PFSK-1 (cell line): ENCODE measurements at regions not wholly inside any gene's neighbourhood (a gene's known extent, or its start where the extent isn't known, plus 50 kb on each side); places are given as distances from the start of the nearest gene placed in this dataset.

Experiments used
- FOXP2 ChIP-seq: optimal IDR thresholded peaks from 2 replicates; pipeline ENCODE3; 2011; ENCODE audit warnings: borderline replicate concordance, control low read depth, inconsistent platforms; ENCODE audit not compliant: insufficient read depth; ENCODE audit errors: extremely low read length, extremely low read depth
- POLR2AphosphoS5 ChIP-seq: IDR thresholded peaks from 2 replicates; pipeline ENCODE4 v1.6.1; 2012; ENCODE audit warnings: low read depth, mild to moderate bottlenecking, control low read depth, low read length, moderate library complexity
- REST ChIP-seq, 2 experiments: IDR thresholded peaks; 2 replicates each; pipeline versions ENCODE4 v1.6.1 to v1.8.0; 2011 to 2012; ENCODE audit warnings: low read depth in 2 of 2, low read length in 2 of 2, control low read depth in 1 of 2, inconsistent platforms in 1 of 2, mild to moderate bottlenecking in 1 of 2, moderate library complexity in 1 of 2; ENCODE audit not compliant: insufficient read depth in 1 of 2
- SIN3A ChIP-seq: IDR thresholded peaks from 2 replicates; pipeline ENCODE4 v1.6.1; 2012; ENCODE audit warnings: mild to moderate bottlenecking, low read length, moderate library complexity, borderline replicate concordance; ENCODE audit not compliant: insufficient read depth
- TAF1 ChIP-seq: IDR thresholded peaks from 2 replicates; pipeline ENCODE4 v1.6.1; 2012; ENCODE audit warnings: low read length, control low read depth, borderline replicate concordance; ENCODE audit not compliant: insufficient read depth

GRCh38 chr2:200026332-200027230 is 71.2 kb downstream of the MAIP1 start:
- TF ChIP-seq SIN3A (no peak), TAF1 (no peak), POLR2AphosphoS5 (no peak), FOXP2 (no peak), REST (IDR thresholded peaks at IDR 0.05; ENCODE audit: insufficient read depth in 1 of 2, low read depth in 2 of 2, low read length in 2 of 2) (no peak)

- TF ChIP-seq POLR2AphosphoS5: no peak
- no peak for TF ChIP-seq SIN3A
- no peak for TF ChIP-seq REST (IDR thresholded peaks at IDR 0.05; ENCODE audit: insufficient read depth in 1 of 2, low read depth in 2 of 2, low read length in 2 of 2)
- no peak for TF ChIP-seq FOXP2
- TF ChIP-seq TAF1: no peak
These were observed 73.6 kb downstream of the MAIP1 start for GRCh38 chr2:200028998-200029397.

GRCh38 chr2:200032895-200033294 is 77.5 kb downstream of the MAIP1 start:
- TF ChIP-seq REST (IDR thresholded peaks at IDR 0.05; ENCODE audit: insufficient read depth in 1 of 2, low read depth in 2 of 2, low read length in 2 of 2): no peak
- no peak for TF ChIP-seq FOXP2
- TF ChIP-seq POLR2AphosphoS5: no peak
- no peak for TF ChIP-seq TAF1
- no peak for TF ChIP-seq SIN3A

- TF ChIP-seq SIN3A: no peak
These were observed 78.5 kb downstream of the MAIP1 start for GRCh38 chr2:200033929-200034328.

GRCh38 chr2:200034816-200035215 is 79.4 kb downstream of the MAIP1 start:
- no peak for TF ChIP-seq FOXP2
- TF ChIP-seq SIN3A: no peak
- no peak for TF ChIP-seq TAF1
- no peak for TF ChIP-seq REST (IDR thresholded peaks at IDR 0.05; ENCODE audit: insufficient read depth in 1 of 2, low read depth in 2 of 2, low read length in 2 of 2)
- TF ChIP-seq POLR2AphosphoS5: no peak
